ENCODE measurements at regions not wholly inside any gene's neighbourhood (a gene's known extent, or its start where the extent isn't known, plus 50 kb on each side); places are given as distances from the start of the nearest gene placed in this dataset.
A peak's percentile ranks its signal among the peaks of the same experiment; 100 is the strongest.

- peaks cover 0 to 2% (median 0%) of the 10 kb centered on the region in 11 donors for H3K9me3 Mint-ChIP-seq
- H3K4me1 Mint-ChIP-seq: peaks cover 0 to 10% (median 4%) of the 10 kb centered on the region in 7 donors
- POLR2A ChIA-PET: no interaction called here
Measured at GRCh38 chr1:59115865-59116264, 181.0 kb upstream of the FGGY start.

GRCh38 chr1:59116920-59117542, 179.9 kb upstream of the FGGY start:
- no peak overlapping the region for H3K27ac Mint-ChIP-seq
- H3K9me3 ChIP-seq (ENCODE audit: control insufficient read depth in 2 of 3, low read length in 3 of 3): no peaks in the 10 kb centered on the region
- intact Hi-C loops (cut with micrococcal nuclease): no loop called here
- H3K36me3 ChIP-seq (ENCODE audit: control insufficient read depth in 2 of 3, insufficient read depth in 3 of 3, low read length in 3 of 3): no peaks in the 10 kb centered on the region
- H3K27me3 Mint-ChIP-seq: peaks cover 0 to 48% (median 0%) of the 10 kb centered on the region in 5 donors
- H3K4me3 ChIP-seq (ENCODE audit: low read length): no peak overlapping the region
- DNase-seq (no peak), ATAC-seq (no peak)
- H3K9me3 Mint-ChIP-seq: peaks cover 0 to 2% (median 0%) of the 10 kb centered on the region in 11 donors
- POLR2A ChIA-PET: no interaction called here
- CTCF ChIA-PET: no interaction called here
- no peaks in the 10 kb centered on the region for H3K27me3 ChIP-seq (ENCODE audit: control insufficient read depth in 2 of 2, insufficient read depth in 2 of 2, low read length in 2 of 2)
- no peaks in the 10 kb centered on the region for H3K36me3 Mint-ChIP-seq
- peaks cover 0 to 10% (median 4%) of the 10 kb centered on the region in 7 donors for H3K4me1 Mint-ChIP-seq
- H3K27ac ChIP-seq (ENCODE audit: low read depth, low read length): no peak overlapping the region
- H3K4me3 Mint-ChIP-seq: peak overlapping the region in 1 of 10 donors; percentile 15
- no peaks in the 10 kb centered on the region for H3K4me1 ChIP-seq (ENCODE audit: control insufficient read depth in 2 of 2, insufficient read depth in 2 of 2, low read length in 2 of 2)

More at GRCh38 chr1:59115865-59116264, 181.0 kb upstream of the FGGY start:
- ATAC-seq (no peak), DNase-seq (no peak)
- Histone ChIP-seq H3K9me3 (ENCODE audit: control insufficient read depth in 2 of 3, low read length in 3 of 3) (no peaks in the 10 kb centered on the region), H3K4me3 (ENCODE audit: low read length) (no peak overlapping the region), H3K4me1 (ENCODE audit: control insufficient read depth in 2 of 2, insufficient read depth in 2 of 2, low read length in 2 of 2) (no peaks in the 10 kb centered on the region), H3K27me3 (ENCODE audit: control insufficient read depth in 2 of 2, insufficient read depth in 2 of 2, low read length in 2 of 2) (peaks cover 0 to 4% of the 10 kb centered on the region in 2 donors), H3K36me3 (ENCODE audit: control insufficient read depth in 2 of 3, insufficient read depth in 3 of 3, low read length in 3 of 3) (no peaks in the 10 kb centered on the region), H3K27ac (ENCODE audit: low read depth, low read length) (no peak overlapping the region)
- peaks cover 0 to 39% (median 0%) of the 10 kb centered on the region in 5 donors for H3K27me3 Mint-ChIP-seq
- intact Hi-C loops (cut with micrococcal nuclease): no loop called here
- no peak overlapping the region for H3K4me3 Mint-ChIP-seq
- H3K36me3 Mint-ChIP-seq: no peaks in the 10 kb centered on the region
- H3K27ac Mint-ChIP-seq: no peak overlapping the region
- CTCF ChIA-PET: no interaction called here

GRCh38 chr1:59122527-59122926, 174.4 kb upstream of the FGGY start:
- intact Hi-C loops (cut with micrococcal nuclease): no loop called here
- peaks cover 0 to 15% (median 3%) of the 10 kb centered on the region in 5 donors for H3K36me3 Mint-ChIP-seq
- POLR2A ChIA-PET: no interaction called here
- no peak for DNase-seq
- ATAC-seq: no peak
- H3K36me3 ChIP-seq (ENCODE audit: control insufficient read depth in 2 of 3, insufficient read depth in 3 of 3, low read length in 3 of 3): no peaks in the 10 kb centered on the region
- H3K27ac ChIP-seq (ENCODE audit: low read depth, low read length): no peak overlapping the region
- H3K27me3 ChIP-seq (ENCODE audit: control insufficient read depth in 2 of 2, insufficient read depth in 2 of 2, low read length in 2 of 2): no peaks in the 10 kb centered on the region
- no peak overlapping the region for H3K4me3 Mint-ChIP-seq
- H3K27me3 Mint-ChIP-seq: peaks cover 0 to 29% (median 22%) of the 10 kb centered on the region in 5 donors
- H3K4me1 ChIP-seq (ENCODE audit: control insufficient read depth in 2 of 2, insufficient read depth in 2 of 2, low read length in 2 of 2): peaks cover 0 to 13% of the 10 kb centered on the region in 2 donors
- peaks cover 0 to 16% (median 2%) of the 10 kb centered on the region in 11 donors for H3K9me3 Mint-ChIP-seq
- H3K4me3 ChIP-seq (ENCODE audit: low read length): no peak overlapping the region
- peaks cover 0 to 10% (median 5%) of the 10 kb centered on the region in 7 donors for H3K4me1 Mint-ChIP-seq
- CTCF ChIA-PET: interaction anchor here (0.6 kb wide), 1 partner anchor 45 kb away, joined by 3 read pairs; no protein-coding TSS in a partner anchor
- no peak overlapping the region for H3K27ac Mint-ChIP-seq
- H3K9me3 ChIP-seq (ENCODE audit: control insufficient read depth in 2 of 3, low read length in 3 of 3): no peaks in the 10 kb centered on the region

- Histone ChIP-seq H3K4me3 (ENCODE audit: low read length) (no peak overlapping the region), H3K4me1 (ENCODE audit: control insufficient read depth in 2 of 2, insufficient read depth in 2 of 2, low read length in 2 of 2) (peaks cover 0 to 13% of the 10 kb centered on the region in 2 donors), H3K36me3 (ENCODE audit: control insufficient read depth in 2 of 3, insufficient read depth in 3 of 3, low read length in 3 of 3) (no peaks in the 10 kb centered on the region), H3K27me3 (ENCODE audit: control insufficient read depth in 2 of 2, insufficient read depth in 2 of 2, low read length in 2 of 2) (no peaks in the 10 kb centered on the region), H3K9me3 (ENCODE audit: control insufficient read depth in 2 of 3, low read length in 3 of 3) (no peaks in the 10 kb centered on the region), H3K27ac (ENCODE audit: low read depth, low read length) (no peak overlapping the region)
- ChIA-PET POLR2A (no interaction called here), CTCF (interaction anchor here (0.6 kb wide), 1 partner anchor 45 kb away, joined by 3 read pairs; no protein-coding TSS in a partner anchor)
- intact Hi-C loops (cut with micrococcal nuclease): no loop called here
- Mint-ChIP-seq H3K27me3 (peaks cover 0 to 25% (median 22%) of the 10 kb centered on the region in 5 donors), H3K4me1 (peaks cover 0 to 10% (median 5%) of the 10 kb centered on the region in 7 donors), H3K9me3 (peaks cover 0 to 16% (median 2%) of the 10 kb centered on the region in 11 donors), H3K36me3 (peaks cover 0 to 17% (median 3%) of the 10 kb centered on the region in 5 donors), H3K27ac (no peak overlapping the region), H3K4me3 (no peak overlapping the region)
- ATAC-seq (no peak), DNase-seq (no peak)
Measured at GRCh38 chr1:59123081-59123681, 173.7 kb upstream of the FGGY start.

GRCh38 chr1:59124166-59124565, 172.7 kb upstream of the FGGY start:
- Mint-ChIP-seq H3K4me1 (peaks cover 0 to 10% (median 5%) of the 10 kb centered on the region in 7 donors), H3K27me3 (peaks cover 0 to 23% (median 22%) of the 10 kb centered on the region in 5 donors), H3K9me3 (peaks cover 0 to 16% (median 2%) of the 10 kb centered on the region in 11 donors), H3K4me3 (no peak overlapping the region), H3K36me3 (peaks cover 0 to 17% (median 3%) of the 10 kb centered on the region in 5 donors), H3K27ac (no peak overlapping the region)
- Histone ChIP-seq H3K4me1 (ENCODE audit: control insufficient read depth in 2 of 2, insufficient read depth in 2 of 2, low read length in 2 of 2) (peaks cover 0 to 13% of the 10 kb centered on the region in 2 donors), H3K36me3 (ENCODE audit: control insufficient read depth in 2 of 3, insufficient read depth in 3 of 3, low read length in 3 of 3) (no peaks in the 10 kb centered on the region), H3K27me3 (ENCODE audit: control insufficient read depth in 2 of 2, insufficient read depth in 2 of 2, low read length in 2 of 2) (no peaks in the 10 kb centered on the region), H3K4me3 (ENCODE audit: low read length) (no peak overlapping the region), H3K9me3 (ENCODE audit: control insufficient read depth in 2 of 3, low read length in 3 of 3) (no peaks in the 10 kb centered on the region), H3K27ac (ENCODE audit: low read depth, low read length) (no peak overlapping the region)
- intact Hi-C loops (cut with micrococcal nuclease): no loop called here
- no peak for DNase-seq
- POLR2A ChIA-PET: interaction anchor here (0.8 kb wide), 1 partner anchor 107 kb away, joined by 3 read pairs; no protein-coding TSS in a partner anchor
- no peak for ATAC-seq
- CTCF ChIA-PET: interaction anchor here (0.6 kb wide), 1 partner anchor 126 kb away, joined by 3 read pairs; no protein-coding TSS in a partner anchor

GRCh38 chr1:59125154-59125553, 171.7 kb upstream of the FGGY start:
- H3K4me1 Mint-ChIP-seq: peaks cover 0 to 10% (median 5%) of the 10 kb centered on the region in 7 donors

More at GRCh38 chr1:59125154-59125553, 171.7 kb upstream of the FGGY start:
- peak overlapping the region in 2 of 9 donors; percentile 3 to 23 for H3K27ac Mint-ChIP-seq
- Histone ChIP-seq H3K4me1 (ENCODE audit: control insufficient read depth in 2 of 2, insufficient read depth in 2 of 2, low read length in 2 of 2) (peaks cover 0 to 13% of the 10 kb centered on the region in 2 donors), H3K27ac (ENCODE audit: low read depth, low read length) (no peak overlapping the region), H3K36me3 (ENCODE audit: control insufficient read depth in 2 of 3, insufficient read depth in 3 of 3, low read length in 3 of 3) (no peaks in the 10 kb centered on the region), H3K9me3 (ENCODE audit: control insufficient read depth in 2 of 3, low read length in 3 of 3) (no peaks in the 10 kb centered on the region), H3K4me3 (ENCODE audit: low read length) (no peak overlapping the region), H3K27me3 (ENCODE audit: control insufficient read depth in 2 of 2, insufficient read depth in 2 of 2, low read length in 2 of 2) (no peaks in the 10 kb centered on the region)
- ChIA-PET CTCF (no interaction called here), POLR2A (no interaction called here)
- peaks cover 0 to 17% (median 3%) of the 10 kb centered on the region in 5 donors for H3K36me3 Mint-ChIP-seq
- H3K4me3 Mint-ChIP-seq: no peak overlapping the region
- H3K9me3 Mint-ChIP-seq: peaks cover 0 to 16% (median 2%) of the 10 kb centered on the region in 11 donors
- ATAC-seq (peak; percentile 64), DNase-seq (no peak)
- peaks cover 0 to 28% (median 19%) of the 10 kb centered on the region in 5 donors for H3K27me3 Mint-ChIP-seq
- intact Hi-C loops (cut with micrococcal nuclease): no loop called here
